Fibroblast of lung (primary cell): ENCODE measurements at regions not wholly inside any gene's neighbourhood (a gene's known extent, or its start where the extent isn't known, plus 50 kb on each side); places are given as distances from the start of the nearest gene placed in this dataset.

Experiments
- EZH2 ChIP-seq: IDR thresholded peaks from 2 replicates; pipeline ENCODE4 v1.5.1; 2012; ENCODE audit warnings: low read length, control low read depth, mild to moderate bottlenecking; ENCODE audit errors: missing control alignments
- TF ChIP-seq, protein P1 (sequence below), 2 donors: IDR thresholded peaks in 1 of 2; conservative IDR thresholded peaks in 1 of 2; 1 replicate in 1 of 2; 2 replicates in 1 of 2; pipeline ENCODE4 v1.5.1; 2011 to 2012; ENCODE audit warnings: low read length in 2 of 2, control low read depth in 1 of 2, inconsistent platforms in 1 of 2, low read depth in 1 of 2, mild to moderate bottlenecking in 1 of 2

DNA sequence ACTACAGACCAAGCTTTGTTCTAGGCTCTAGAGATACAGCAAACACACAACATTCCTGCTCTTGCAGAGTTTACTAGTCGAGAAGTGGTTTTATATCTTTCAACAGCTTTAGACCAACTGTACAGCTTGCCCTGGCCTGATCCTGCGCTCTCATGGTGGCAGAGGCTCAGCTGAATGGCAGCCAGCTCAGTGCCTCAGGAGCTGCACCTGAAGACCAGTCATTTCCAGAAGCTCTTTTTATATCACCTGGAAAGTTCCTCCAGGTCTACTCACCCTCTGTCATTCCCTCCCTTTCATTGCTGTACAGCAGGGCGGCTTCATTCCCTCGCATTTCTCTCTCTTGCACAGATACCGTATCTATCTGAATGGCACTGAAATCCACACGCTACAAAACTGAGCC is 319.8 kb downstream of the GATA3 start:
- TF ChIP-seq, protein P1, sequence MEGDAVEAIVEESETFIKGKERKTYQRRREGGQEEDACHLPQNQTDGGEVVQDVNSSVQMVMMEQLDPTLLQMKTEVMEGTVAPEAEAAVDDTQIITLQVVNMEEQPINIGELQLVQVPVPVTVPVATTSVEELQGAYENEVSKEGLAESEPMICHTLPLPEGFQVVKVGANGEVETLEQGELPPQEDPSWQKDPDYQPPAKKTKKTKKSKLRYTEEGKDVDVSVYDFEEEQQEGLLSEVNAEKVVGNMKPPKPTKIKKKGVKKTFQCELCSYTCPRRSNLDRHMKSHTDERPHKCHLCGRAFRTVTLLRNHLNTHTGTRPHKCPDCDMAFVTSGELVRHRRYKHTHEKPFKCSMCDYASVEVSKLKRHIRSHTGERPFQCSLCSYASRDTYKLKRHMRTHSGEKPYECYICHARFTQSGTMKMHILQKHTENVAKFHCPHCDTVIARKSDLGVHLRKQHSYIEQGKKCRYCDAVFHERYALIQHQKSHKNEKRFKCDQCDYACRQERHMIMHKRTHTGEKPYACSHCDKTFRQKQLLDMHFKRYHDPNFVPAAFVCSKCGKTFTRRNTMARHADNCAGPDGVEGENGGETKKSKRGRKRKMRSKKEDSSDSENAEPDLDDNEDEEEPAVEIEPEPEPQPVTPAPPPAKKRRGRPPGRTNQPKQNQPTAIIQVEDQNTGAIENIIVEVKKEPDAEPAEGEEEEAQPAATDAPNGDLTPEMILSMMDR (conservative IDR thresholded peaks at IDR 0.05 in 1 of 2, IDR thresholded peaks at IDR 0.05 in 1 of 2; ENCODE audit: low read depth in 1 of 2, low read length in 2 of 2) = no peak
- TF ChIP-seq EZH2 = no peak
